Ovary (tissue), 3 donors: ENCODE measurements at regions not wholly inside any gene's neighbourhood (a gene's known extent, or its start where the extent isn't known, plus 50 kb on each side); places are given as distances from the start of the nearest gene placed in this dataset.

ENCODE experiments used
- POLR2A ChIP-seq: fragments of 450-650 bp; IDR thresholded peaks from one replicate; pipeline ENCODE4 v1.6.1; 2017; ENCODE audit warnings: antibody characterized with exemption, mild to moderate bottlenecking, moderate library complexity
- TF ChIP-seq, protein P1 (sequence below), 3 donors: fragments of 450-650 bp in 2 of 3; fragments of 200-600 bp in 1 of 3; IDR thresholded peaks; one replicate each; pipeline versions ENCODE4 v1.5.1 to v1.8.0; 2016 to 2022; ENCODE audit warnings: antibody characterized with exemption in 3 of 3, mild to moderate bottlenecking in 1 of 3
- donor health status: DM: no; HTN: no; CAD: no.

DNA sequence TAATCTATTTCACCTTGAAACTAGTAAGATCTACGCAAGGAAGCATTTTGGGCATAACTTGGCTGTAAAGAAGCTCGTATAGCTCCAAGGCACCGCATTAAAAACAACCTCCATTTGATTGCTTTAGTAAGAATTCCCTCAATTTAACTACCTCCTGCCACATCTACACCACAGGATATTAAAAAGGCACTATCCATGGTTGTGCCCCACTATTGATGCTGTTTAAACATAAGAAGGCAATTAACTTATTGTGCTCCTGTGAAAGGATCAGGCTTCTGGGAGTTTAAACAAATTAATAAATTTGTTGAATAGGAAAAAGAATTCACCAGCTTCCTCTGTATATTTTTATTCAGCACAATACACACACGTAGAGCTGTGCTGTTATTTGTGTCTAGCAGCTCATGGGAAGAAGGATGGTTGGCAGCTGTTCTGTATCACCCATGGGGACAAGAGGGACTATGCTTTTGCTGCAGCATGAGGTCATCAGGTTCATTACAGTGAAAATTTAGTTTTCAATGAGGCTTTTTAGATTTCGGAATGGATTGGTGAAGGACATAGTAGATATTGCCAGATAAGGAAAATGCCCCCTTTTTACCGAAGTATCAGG is 513.3 kb downstream of the HAO1 start:
- TF ChIP-seq, protein P1, sequence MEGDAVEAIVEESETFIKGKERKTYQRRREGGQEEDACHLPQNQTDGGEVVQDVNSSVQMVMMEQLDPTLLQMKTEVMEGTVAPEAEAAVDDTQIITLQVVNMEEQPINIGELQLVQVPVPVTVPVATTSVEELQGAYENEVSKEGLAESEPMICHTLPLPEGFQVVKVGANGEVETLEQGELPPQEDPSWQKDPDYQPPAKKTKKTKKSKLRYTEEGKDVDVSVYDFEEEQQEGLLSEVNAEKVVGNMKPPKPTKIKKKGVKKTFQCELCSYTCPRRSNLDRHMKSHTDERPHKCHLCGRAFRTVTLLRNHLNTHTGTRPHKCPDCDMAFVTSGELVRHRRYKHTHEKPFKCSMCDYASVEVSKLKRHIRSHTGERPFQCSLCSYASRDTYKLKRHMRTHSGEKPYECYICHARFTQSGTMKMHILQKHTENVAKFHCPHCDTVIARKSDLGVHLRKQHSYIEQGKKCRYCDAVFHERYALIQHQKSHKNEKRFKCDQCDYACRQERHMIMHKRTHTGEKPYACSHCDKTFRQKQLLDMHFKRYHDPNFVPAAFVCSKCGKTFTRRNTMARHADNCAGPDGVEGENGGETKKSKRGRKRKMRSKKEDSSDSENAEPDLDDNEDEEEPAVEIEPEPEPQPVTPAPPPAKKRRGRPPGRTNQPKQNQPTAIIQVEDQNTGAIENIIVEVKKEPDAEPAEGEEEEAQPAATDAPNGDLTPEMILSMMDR (IDR thresholded peaks at IDR 0.05) = no peak
- no peak for TF ChIP-seq POLR2A
